Spleen (tissue), 7 donors: ENCODE measurements at regions not wholly inside any gene's neighbourhood (a gene's known extent, or its start where the extent isn't known, plus 50 kb on each side); places are given as distances from the start of the nearest gene placed in this dataset.

ENCODE experiments used
- CTCF ChIP-seq, 11 experiments: fragments of 200-600 bp in 7 of 11; fragments of 450-650 bp in 4 of 11; sonication (generic) in 4 of 11; IDR thresholded peaks in 8 of 11; conservative IDR thresholded peaks in 3 of 11; 1 replicate in 7 of 11; 2 replicates in 4 of 11; pipeline versions ENCODE4 v1.4.0 to v1.8.0; 2016 to 2021; ENCODE audit warnings: antibody characterized with exemption in 11 of 11, inconsistent platforms in 4 of 11, mild to moderate bottlenecking in 1 of 11
- POLR2A ChIP-seq, 3 donors: fragments of 450-650 bp; IDR thresholded peaks; one replicate each; pipeline ENCODE4 v1.5.1; 2017; ENCODE audit warnings: antibody characterized with exemption in 3 of 3, mild to moderate bottlenecking in 1 of 3
- donor health status: DM: no; HTN: no; CAD: no; lungs with moderate emphysema.
- donor health status: DM: no; HTN: no; CAD: no.
- donor health status: DM: no; HTN: no; CAD: no.

GRCh38 chr6:132236744-132237143 lies 164.5 kb downstream of the MOXD1 start:
- no peak for TF ChIP-seq CTCF (IDR thresholded peaks at IDR 0.05 in 8 of 11, conservative IDR thresholded peaks at IDR 0.05 in 3 of 11)
- no peak for TF ChIP-seq POLR2A (IDR thresholded peaks at IDR 0.05)
